Activated naive CD4-positive, alpha-beta T cell treated with Interleukin-2 at 50 U/mL for 16 hours (primary cell): ENCODE measurements at regions not wholly inside any gene's neighbourhood (a gene's known extent, or its start where the extent isn't known, plus 50 kb on each side); places are given as distances from the start of the nearest gene placed in this dataset.

Experiments used
- DNase-seq: peaks from one replicate; pipeline ENCODE4 v3.0.0-alpha.2; 2020

- no peak for DNase-seq
Observed at GRCh38 chr1:5651964-5652821, 340.0 kb downstream of the NPHP4 start.

- no peak for DNase-seq
Observed at GRCh38 chr1:5651473-5651872, 340.8 kb downstream of the NPHP4 start.

GRCh38 chr1:5651027-5651410 lies 341.2 kb downstream of the NPHP4 start:
- DNase-seq: no peak

- no peak for DNase-seq
Observed at GRCh38 chr1:5650283-5651026, 341.8 kb downstream of the NPHP4 start.

- no peak for DNase-seq
Observed at GRCh38 chr1:5649795-5650194, 342.4 kb downstream of the NPHP4 start.

- no peak for DNase-seq
Observed at GRCh38 chr1:5649166-5649551, 343.1 kb downstream of the NPHP4 start.

- no peak for DNase-seq
Observed at GRCh38 chr1:5648410-5649165, 343.6 kb downstream of the NPHP4 start.

GRCh38 chr1:5647234-5647633 lies 345.0 kb downstream of the NPHP4 start:
- no peak for DNase-seq

GRCh38 chr1:5646486-5647149 lies 345.6 kb downstream of the NPHP4 start:
- DNase-seq: no peak

GRCh38 chr1:5645929-5646328 lies 346.3 kb downstream of the NPHP4 start:
- DNase-seq: no peak

- no peak for DNase-seq
Observed at GRCh38 chr1:5645135-5645399, 347.2 kb downstream of the NPHP4 start.

GRCh38 chr1:5644281-5645134 lies 347.7 kb downstream of the NPHP4 start:
- no peak for DNase-seq

GRCh38 chr1:5643360-5644107 lies 348.7 kb downstream of the NPHP4 start:
- no peak for DNase-seq

- DNase-seq: no peak
Observed at GRCh38 chr1:5640845-5641244, 351.4 kb downstream of the NPHP4 start.

- no peak for DNase-seq
Observed at GRCh38 chr1:5639106-5639722, 353.0 kb downstream of the NPHP4 start.

- no peak for DNase-seq
Observed at GRCh38 chr1:5638582-5638981, 353.6 kb downstream of the NPHP4 start.

- DNase-seq: peak; percentile 10
Observed at GRCh38 chr1:5637171-5637570, 355.1 kb downstream of the NPHP4 start.

- DNase-seq: no peak
Observed at GRCh38 chr1:5634893-5635292, 357.3 kb downstream of the NPHP4 start.

GRCh38 chr1:5632814-5633213 lies 359.4 kb downstream of the NPHP4 start:
- DNase-seq: no peak

- no peak for DNase-seq
Observed at GRCh38 chr1:5632224-5632623, 360.0 kb downstream of the NPHP4 start.

- no peak for DNase-seq
Observed at GRCh38 chr1:5628416-5628815, 363.8 kb downstream of the NPHP4 start.
